ENCODE measurements at regions not wholly inside any gene's neighbourhood (a gene's known extent, or its start where the extent isn't known, plus 50 kb on each side); places are given as distances from the start of the nearest gene placed in this dataset.

DNA sequence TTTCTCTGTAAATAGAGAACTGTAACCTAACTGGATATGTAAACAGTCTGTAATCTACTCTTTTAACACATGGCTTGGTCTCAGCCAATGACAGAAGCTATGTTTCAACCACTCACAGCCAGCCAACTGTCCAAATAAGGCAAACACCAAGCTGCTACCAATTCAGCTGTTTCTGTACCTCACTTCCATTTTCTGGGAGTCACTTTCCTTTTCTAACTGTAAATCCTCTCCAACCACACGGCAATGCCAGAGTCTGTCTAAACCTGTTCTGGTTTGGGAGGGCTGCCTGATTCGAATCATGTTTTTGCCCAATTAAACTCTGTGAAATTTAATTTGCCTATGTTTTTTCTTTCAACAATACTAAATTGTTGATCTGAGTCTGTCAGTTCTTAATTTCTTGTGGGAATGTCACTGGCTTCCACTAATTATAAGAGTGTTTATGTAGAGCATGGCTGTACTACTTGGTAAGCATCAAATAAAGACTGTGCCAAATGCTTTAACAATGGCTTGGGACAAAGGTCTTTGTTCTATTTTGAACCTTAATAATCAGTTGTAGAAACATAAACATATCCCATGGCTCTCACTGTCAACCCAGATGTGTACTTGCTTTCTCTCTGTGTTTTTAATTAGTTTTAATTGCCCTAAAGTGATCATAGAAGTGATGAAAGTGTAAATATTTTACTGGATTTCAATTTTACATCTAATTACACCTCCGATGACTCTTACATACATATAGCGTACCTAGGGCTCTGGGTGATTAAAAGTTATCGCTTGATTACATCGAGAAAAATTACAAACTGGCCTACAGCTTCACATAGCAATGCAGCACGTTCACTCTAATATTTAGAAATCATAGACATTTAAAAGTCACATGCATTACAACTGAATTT is 1144.6 kb upstream of the TMPRSS15 start:
- no peak for DNase-seq

GRCh38 chr21:19553919-19554615 is 1150.5 kb upstream of the TMPRSS15 start:
- DNase-seq: no peak

- DNase-seq: no peak
Observed at GRCh38 chr21:19557046-19557445, 1153.5 kb upstream of the TMPRSS15 start.

DNA sequence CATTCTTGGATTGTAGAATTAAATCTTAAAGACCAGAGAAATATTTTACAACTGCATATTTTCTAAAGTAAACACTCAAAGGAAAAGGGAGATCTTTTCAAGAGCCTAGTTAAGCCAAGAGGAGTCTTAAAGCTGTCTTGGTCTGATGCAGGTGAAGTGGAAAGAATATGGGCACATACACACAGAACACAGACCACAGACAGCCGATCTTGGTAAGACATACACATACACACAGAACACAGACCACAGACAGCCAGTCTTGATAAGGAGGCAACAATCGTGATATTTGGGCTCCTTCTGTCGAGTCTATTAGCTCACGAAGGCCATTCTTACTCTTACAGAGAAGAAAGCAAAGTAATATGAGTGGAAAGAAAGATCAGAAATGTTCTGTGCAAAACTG is 1153.9 kb upstream of the TMPRSS15 start:
- no peak for DNase-seq

GRCh38 chr21:19565587-19565986 is 1162.0 kb upstream of the TMPRSS15 start:
- DNase-seq: no peak

- no peak for DNase-seq
Observed at GRCh38 chr21:19566975-19567374, 1163.4 kb upstream of the TMPRSS15 start.

DNA sequence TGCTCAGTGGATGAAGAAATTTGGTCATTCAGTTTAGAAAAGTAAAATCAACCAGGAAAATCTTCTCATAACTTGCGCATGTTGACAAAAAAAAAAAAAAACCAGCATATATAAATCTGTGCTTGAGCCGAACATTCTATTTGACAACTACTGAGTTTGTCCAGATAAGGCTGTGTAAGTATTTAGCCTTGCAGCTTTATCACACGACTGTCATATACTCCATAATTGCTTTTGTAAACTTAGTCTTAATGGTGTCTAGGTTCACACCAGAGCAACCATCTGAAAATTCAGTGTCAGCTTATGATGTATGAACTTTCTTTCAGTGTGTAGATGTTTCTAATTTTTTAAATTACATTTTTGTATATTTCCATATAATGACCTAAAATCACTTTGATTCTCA is 1173.8 kb upstream of the TMPRSS15 start:
- DNase-seq: no peak

GRCh38 chr21:19590044-19590443 is 1186.5 kb upstream of the TMPRSS15 start:
- DNase-seq: no peak

- no peak for DNase-seq
Observed at GRCh38 chr21:19603011-19603593, 1199.5 kb upstream of the TMPRSS15 start.

DNA sequence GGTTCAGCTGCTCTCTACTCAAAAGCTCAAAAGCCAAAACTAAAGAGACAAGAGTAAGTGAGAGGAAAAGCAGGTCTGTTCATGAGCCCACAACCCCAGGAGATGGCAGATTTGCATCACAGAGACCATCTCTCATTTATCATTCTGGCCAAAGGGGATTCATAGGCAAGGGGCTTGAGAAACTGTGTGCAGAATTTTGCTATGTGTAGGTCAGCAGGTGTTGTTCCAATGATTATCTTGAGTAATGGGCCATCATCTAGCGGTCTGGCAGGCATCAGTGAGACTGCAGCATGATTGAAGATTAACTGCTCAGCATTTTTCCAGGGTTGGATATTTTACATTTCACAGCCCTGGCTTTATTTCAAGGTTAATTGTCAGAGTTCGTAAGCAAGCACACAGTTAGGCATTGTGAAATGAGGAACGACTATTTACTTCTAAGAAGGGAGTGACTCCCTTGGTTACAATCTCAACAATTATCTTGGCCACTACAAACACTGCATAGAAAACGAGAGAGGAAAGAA is 1204.6 kb upstream of the TMPRSS15 start:
- no peak for DNase-seq

- no peak for DNase-seq
Observed at GRCh38 chr21:19609611-19610010, 1206.0 kb upstream of the TMPRSS15 start.

DNA sequence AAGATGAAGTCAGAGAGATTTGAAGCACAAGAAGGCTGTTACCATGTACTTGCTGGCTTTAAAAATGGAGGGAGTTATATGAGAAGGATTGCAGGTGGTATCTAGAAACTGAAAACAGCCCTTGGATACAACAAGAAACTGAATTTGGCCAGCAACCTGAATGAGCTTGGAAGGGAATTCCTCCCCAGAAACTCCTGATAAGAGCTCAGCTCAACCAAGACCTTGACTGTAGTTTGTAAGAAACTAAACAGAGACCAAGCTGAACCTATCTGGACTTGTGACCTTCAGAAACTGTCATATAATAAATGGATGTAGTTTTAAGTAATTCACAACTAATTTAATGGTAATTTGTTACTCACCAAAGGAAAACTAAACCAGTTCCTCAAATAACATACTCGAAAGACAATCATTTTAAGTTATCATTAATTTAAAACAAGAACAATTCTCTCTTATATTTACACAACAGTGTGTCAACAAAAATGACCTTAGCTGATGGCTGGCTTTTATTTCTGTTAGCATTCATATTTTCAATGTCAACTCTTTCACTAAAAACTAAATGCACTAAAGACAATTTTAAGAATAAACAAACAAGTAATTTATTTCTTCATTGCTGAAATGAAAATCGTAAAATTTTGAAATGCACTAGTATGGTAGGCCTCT is 1218.4 kb upstream of the TMPRSS15 start:
- DNase-seq: no peak

- no peak for DNase-seq
Observed at GRCh38 chr21:19640964-19641363, 1237.4 kb upstream of the TMPRSS15 start.

- no peak for DNase-seq
Observed at GRCh38 chr21:19648391-19648790, 1244.8 kb upstream of the TMPRSS15 start.

DNA sequence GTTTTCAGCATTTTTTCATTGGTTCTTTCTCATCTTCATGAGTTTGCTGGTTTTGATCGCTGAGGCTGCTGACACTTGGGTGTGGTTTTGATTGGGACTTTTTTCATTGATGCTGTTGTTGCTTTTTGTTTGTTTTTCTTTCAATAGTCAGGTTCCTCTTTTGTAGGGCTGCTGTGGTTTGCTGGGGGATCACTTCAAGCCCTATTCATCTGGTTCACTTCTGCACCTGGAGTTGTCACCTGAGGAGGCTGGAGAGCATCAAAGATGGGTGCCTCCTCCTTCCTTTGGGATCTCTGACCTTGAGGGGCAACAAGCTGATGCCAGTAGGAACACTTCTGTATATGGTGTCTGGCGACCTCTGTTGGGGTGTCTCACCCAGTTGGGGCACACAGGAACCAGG is 1279.9 kb upstream of the TMPRSS15 start:
- no peak for DNase-seq

- no peak for DNase-seq
Observed at GRCh38 chr21:19684328-19684727, 1280.7 kb upstream of the TMPRSS15 start.

DNA sequence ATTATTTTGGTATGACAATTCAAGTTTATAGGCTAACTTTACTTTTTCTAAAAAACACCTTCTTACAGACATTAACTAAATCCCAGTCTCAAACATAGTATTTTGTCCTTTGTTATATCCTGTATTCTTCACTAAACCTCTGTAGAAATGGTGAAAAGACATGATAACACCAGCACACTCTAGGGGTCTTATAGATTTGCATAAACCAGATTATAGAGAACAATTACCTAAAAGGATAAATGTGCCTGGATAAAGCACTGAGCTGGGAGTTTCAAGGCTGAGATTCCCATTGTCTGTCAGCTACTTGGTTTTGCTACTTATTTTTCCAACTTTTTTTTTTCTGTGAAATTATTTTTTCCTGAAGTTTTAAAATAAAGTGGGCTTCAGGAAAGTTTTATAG is 1288.6 kb upstream of the TMPRSS15 start:
- no peak for DNase-seq

DNA sequence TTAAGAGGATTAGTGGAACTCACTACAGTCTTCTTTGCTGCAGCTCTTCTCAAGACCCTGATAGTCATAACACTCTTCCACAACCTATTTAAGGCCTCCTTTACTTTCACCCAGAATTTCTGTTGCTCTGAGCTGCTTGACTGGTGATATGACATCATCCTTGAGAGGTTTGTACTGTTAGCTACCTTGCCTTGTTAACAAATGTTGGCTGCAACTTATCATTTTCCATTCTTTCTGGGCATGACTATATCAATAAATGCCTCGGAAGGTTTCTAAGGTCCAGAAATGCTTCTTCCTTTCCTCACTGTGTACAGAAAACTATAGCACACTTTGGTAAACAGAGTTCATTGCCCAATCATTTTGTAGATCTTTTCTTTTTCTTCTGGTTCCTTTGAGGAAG is 1292.2 kb upstream of the TMPRSS15 start:
- DNase-seq: no peak

DNA sequence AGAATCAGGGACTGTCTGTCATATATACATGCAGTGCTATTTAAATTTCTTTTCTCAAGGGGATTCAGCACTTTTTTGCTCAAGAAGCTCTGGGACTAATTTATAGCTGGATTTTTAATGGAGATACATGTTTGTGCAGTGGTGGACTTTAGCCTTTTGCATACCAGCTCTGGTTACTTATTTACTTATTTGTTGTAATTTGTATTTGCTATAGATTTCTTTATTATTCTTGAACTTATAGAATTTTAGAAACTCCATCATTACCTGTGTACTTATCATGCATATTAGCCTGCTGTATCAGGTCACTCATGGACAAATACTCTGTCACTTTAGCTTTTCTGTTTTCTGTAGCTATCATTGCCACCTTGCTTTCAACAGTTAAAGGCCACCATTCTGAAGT is 1296.9 kb upstream of the TMPRSS15 start:
- DNase-seq: no peak

DNA sequence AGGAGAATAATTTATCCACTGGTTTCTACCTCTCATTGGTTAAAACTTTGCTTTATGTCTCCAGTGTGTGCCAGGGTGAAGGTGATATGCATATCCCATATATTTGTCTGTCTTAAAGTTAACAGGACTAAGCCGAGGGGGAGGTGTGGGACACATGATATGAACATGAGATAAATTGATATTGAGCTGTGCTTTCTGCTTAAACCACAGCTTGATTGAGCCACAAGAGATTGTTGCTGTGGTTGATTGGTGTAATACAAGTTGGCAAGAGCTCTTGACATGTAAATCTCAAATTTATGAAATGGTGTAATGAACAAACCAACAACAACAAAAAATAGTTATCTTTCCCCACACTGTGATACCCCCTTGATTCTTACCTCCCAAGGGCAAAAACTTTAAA is 1295.5 kb upstream of the NCAM2 start:
- no peak for DNase-seq

GRCh38 chr21:19704832-19705231 is 1293.4 kb upstream of the NCAM2 start:
- no peak for DNase-seq

DNA sequence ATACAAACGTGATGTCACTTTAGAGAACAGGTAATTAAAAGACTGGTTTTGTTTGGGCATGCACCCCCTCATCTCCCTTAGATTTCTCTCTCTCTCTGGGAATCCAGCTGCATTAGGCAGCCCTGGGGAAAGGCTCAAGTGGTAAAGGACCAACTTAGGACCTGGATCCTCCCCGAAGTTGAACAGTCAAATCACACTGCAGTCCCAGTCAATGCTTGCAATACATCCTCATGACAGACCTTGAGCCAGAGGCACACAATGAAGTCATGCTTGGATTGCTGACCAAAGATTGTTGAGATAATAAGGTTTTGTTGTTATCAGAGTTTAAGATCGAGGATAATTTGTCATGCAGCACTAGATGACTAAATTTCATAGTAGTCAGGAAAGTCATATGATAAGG is 1285.8 kb upstream of the NCAM2 start:
- DNase-seq: no peak

DNA sequence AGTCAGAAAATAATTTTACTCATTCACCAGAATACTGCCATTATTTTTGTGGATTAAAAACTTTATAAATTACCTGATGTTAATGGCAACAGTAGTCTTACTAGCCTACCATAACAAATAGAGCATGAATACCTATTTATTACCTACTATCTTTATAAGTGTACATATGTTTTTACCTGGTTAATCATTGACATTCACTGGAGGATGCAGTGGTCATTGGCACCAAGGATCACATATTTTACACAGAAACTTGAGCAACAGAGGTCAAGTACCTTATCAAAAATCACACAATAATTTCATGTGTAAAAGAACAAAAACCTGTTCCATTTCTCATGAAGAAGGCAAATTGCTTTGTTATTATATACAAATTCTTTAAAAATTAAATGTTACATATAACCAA is 1284.9 kb upstream of the NCAM2 start:
- DNase-seq: no peak
